ENCODE measurements at regions not wholly inside any gene's neighbourhood (a gene's known extent, or its start where the extent isn't known, plus 50 kb on each side); places are given as distances from the start of the nearest gene placed in this dataset.

GRCh38 chr3:3372210-3372777 lies 192.8 kb upstream of the CRBN start:
- H3K27me3 Mint-ChIP-seq (ENCODE audit: low read depth) = no peaks in the 10 kb centered on the region
- peaks cover 28% of the 10 kb centered on the region for H3K9me3 Mint-ChIP-seq
- no peak overlapping the region for H3K4me3 Mint-ChIP-seq
- H3K36me3 Mint-ChIP-seq (ENCODE audit: low read depth) = peaks cover 7% of the 10 kb centered on the region
- H3K4me1 Mint-ChIP-seq = peaks cover 13% of the 10 kb centered on the region
- H3K27ac Mint-ChIP-seq = no peak overlapping the region
- TF ChIP-seq, protein P1, sequence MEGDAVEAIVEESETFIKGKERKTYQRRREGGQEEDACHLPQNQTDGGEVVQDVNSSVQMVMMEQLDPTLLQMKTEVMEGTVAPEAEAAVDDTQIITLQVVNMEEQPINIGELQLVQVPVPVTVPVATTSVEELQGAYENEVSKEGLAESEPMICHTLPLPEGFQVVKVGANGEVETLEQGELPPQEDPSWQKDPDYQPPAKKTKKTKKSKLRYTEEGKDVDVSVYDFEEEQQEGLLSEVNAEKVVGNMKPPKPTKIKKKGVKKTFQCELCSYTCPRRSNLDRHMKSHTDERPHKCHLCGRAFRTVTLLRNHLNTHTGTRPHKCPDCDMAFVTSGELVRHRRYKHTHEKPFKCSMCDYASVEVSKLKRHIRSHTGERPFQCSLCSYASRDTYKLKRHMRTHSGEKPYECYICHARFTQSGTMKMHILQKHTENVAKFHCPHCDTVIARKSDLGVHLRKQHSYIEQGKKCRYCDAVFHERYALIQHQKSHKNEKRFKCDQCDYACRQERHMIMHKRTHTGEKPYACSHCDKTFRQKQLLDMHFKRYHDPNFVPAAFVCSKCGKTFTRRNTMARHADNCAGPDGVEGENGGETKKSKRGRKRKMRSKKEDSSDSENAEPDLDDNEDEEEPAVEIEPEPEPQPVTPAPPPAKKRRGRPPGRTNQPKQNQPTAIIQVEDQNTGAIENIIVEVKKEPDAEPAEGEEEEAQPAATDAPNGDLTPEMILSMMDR (IDR thresholded peaks at IDR 0.05; ENCODE audit: unreplicated experiment in 3 of 3) = no peak

GRCh38 chr3:3368306-3368705 lies 188.8 kb upstream of the CRBN start:
- Mint-ChIP-seq H3K27ac (no peak overlapping the region), H3K4me3 (no peak overlapping the region), H3K36me3 (ENCODE audit: low read depth) (no peaks in the 10 kb centered on the region), H3K27me3 (ENCODE audit: low read depth) (peaks cover 3% of the 10 kb centered on the region), H3K4me1 (peaks cover 17% of the 10 kb centered on the region), H3K9me3 (peaks cover 4% of the 10 kb centered on the region)
- TF ChIP-seq, protein P1 (IDR thresholded peaks at IDR 0.05; ENCODE audit: unreplicated experiment in 3 of 3) = no peak

- peaks cover 5% of the 10 kb centered on the region for H3K4me1 Mint-ChIP-seq
Measured at GRCh38 chr3:3366386-3366785, 186.9 kb upstream of the CRBN start.

DNA sequence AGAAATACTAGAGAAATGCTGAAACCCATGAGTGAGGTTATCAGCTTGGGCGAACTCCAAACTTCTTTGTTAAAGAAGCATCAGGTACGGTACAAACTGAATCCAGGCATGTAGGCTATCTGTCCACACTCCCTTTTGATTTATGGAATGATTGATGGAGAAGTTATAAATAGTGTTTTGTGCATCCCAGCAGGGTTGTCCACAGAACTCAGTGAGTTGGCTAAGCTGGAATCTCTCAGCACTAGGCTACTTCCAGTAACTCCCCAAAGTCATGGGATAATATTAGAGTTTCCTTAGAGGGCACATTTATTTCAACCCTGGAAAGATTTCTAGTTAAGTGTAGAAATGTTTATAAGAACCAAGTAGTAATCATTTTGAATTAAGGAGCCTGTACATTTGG lies 186.2 kb upstream of the CRBN start:
- Mint-ChIP-seq H3K27ac (no peak overlapping the region), H3K27me3 (ENCODE audit: low read depth) (peaks cover 3% of the 10 kb centered on the region), H3K36me3 (ENCODE audit: low read depth) (no peaks in the 10 kb centered on the region), H3K4me3 (no peak overlapping the region), H3K9me3 (no peaks in the 10 kb centered on the region), H3K4me1 (peaks cover 4% of the 10 kb centered on the region)
- TF ChIP-seq, protein P1 (IDR thresholded peaks at IDR 0.05; ENCODE audit: unreplicated experiment in 3 of 3) = no peak

More at GRCh38 chr3:3366386-3366785, 186.9 kb upstream of the CRBN start:
- Mint-ChIP-seq H3K27me3 (ENCODE audit: low read depth) (peaks cover 3% of the 10 kb centered on the region), H3K9me3 (no peaks in the 10 kb centered on the region), H3K4me3 (no peak overlapping the region), H3K36me3 (ENCODE audit: low read depth) (no peaks in the 10 kb centered on the region), H3K27ac (no peak overlapping the region)
- TF ChIP-seq, protein P1 (IDR thresholded peaks at IDR 0.05; ENCODE audit: unreplicated experiment in 3 of 3) = no peak

DNA sequence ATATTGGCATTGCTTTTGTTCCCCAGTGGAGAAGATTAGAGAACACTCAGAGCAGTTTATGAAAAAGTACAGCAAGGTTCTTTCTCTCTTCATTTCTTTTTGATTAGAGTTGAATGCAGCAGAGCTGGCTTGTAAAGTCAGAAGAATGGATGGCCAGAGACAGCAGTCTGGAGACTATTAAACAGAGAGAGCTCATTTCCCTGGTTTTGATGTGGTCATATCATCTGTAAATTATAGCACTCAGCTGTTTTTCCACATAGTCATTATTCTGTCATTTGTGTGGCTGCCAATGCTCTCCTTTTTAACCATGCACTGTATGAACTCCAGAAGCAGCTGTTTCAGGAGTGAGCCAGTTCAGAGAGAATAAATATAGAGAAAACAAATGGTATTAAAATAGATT lies 177.4 kb upstream of the CRBN start:
- Mint-ChIP-seq H3K27me3 (ENCODE audit: low read depth) (no peaks in the 10 kb centered on the region), H3K4me1 (peaks cover 28% of the 10 kb centered on the region), H3K4me3 (peak overlapping the region in 2 of 3 experiments; percentile 3 to 36), H3K36me3 (ENCODE audit: low read depth) (no peaks in the 10 kb centered on the region), H3K27ac (peak overlapping the region; percentile 78 to 81 (median 80)), H3K9me3 (no peaks in the 10 kb centered on the region)
- TF ChIP-seq, protein P1 (IDR thresholded peaks at IDR 0.05; ENCODE audit: unreplicated experiment in 3 of 3) = no peak

DNA sequence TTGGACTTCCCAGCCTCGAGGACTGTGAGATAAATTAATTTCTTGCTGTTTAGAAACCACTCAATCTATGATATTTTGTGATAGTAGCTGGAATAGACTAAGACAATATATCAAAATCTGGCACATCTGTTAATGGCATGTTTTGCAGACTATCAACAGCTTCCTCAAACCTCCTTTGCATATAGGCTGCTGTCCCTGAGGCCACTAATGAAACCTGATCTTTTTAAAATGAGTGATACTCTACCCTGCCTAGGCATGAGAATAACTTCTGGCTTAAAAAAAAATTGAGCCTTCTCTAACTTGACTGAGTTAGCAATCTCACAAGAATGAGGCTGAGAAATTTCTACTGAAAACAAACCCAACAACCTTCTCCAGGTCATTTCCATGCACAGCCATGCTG lies 176.0 kb upstream of the CRBN start:
- no peaks in the 10 kb centered on the region for H3K36me3 Mint-ChIP-seq (ENCODE audit: low read depth)
- peak overlapping the region; percentile 14 to 80 (median 34) for H3K27ac Mint-ChIP-seq
- peaks cover 36% of the 10 kb centered on the region for H3K4me1 Mint-ChIP-seq
- TF ChIP-seq, protein P1 (IDR thresholded peaks at IDR 0.05; ENCODE audit: unreplicated experiment in 3 of 3) = no peak
- H3K9me3 Mint-ChIP-seq = no peaks in the 10 kb centered on the region
- H3K4me3 Mint-ChIP-seq = peak overlapping the region in 1 of 3 experiments; percentile 5
- no peaks in the 10 kb centered on the region for H3K27me3 Mint-ChIP-seq (ENCODE audit: low read depth)
